ENCODE measurements at regions not wholly inside any gene's neighbourhood (a gene's known extent, or its start where the extent isn't known, plus 50 kb on each side); places are given as distances from the start of the nearest gene placed in this dataset.

DNA sequence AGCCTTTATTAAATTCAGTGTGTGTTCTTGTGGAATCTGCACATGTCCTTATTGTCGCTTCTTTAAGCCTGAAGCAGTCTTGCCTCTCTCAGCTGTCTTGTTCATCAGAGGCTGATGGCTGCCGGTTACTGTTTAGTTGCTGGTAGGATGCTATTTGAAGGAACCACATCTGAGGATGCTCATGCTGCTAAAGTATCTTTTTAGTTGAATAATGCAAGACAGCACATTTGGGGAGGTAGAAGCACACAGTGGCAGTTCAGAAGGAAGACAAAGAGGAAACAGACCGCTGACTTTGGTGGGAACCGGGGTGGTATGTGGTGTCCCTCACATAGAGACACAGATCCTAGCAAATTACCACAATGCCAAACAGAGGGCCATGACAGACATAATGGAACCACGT, 144.2 kb upstream of the HDDC2 start:
- TF ChIP-seq, protein P1, sequence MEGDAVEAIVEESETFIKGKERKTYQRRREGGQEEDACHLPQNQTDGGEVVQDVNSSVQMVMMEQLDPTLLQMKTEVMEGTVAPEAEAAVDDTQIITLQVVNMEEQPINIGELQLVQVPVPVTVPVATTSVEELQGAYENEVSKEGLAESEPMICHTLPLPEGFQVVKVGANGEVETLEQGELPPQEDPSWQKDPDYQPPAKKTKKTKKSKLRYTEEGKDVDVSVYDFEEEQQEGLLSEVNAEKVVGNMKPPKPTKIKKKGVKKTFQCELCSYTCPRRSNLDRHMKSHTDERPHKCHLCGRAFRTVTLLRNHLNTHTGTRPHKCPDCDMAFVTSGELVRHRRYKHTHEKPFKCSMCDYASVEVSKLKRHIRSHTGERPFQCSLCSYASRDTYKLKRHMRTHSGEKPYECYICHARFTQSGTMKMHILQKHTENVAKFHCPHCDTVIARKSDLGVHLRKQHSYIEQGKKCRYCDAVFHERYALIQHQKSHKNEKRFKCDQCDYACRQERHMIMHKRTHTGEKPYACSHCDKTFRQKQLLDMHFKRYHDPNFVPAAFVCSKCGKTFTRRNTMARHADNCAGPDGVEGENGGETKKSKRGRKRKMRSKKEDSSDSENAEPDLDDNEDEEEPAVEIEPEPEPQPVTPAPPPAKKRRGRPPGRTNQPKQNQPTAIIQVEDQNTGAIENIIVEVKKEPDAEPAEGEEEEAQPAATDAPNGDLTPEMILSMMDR (IDR thresholded peaks at IDR 0.05) = no peak
- TF ChIP-seq POLR2A (IDR thresholded peaks at IDR 0.05) = no peak
